Neural crest cell (in vitro differentiated cells): ENCODE measurements at regions not wholly inside any gene's neighbourhood (a gene's known extent, or its start where the extent isn't known, plus 50 kb on each side); places are given as distances from the start of the nearest gene placed in this dataset.
"Not testable (repeated sequence)": the region's sequence is repeated elsewhere in the genome, so short reads cannot be mapped to it uniquely, and the experiment has no call there.

Experiments used
- DNase-seq: peaks from one replicate; pipeline ENCODE4 v3.0.0; 2021; ENCODE audit warnings: low read depth, mixed read lengths, low spot score
- H3K27ac Mint-ChIP-seq: one replicate; pipeline ENCODE4 v1.8.0; 2021; ENCODE audit warnings: mild to moderate bottlenecking, mixed read lengths; ENCODE audit not compliant: unreplicated experiment
- H3K27me3 Mint-ChIP-seq: 2 replicates; pipeline ENCODE4 v1.8.0; 2021; ENCODE audit warnings: low read depth, mild to moderate bottlenecking, mixed read lengths
- H3K36me3 Mint-ChIP-seq: 2 replicates; pipeline ENCODE4 v1.8.0; 2021; ENCODE audit warnings: low read depth, mild to moderate bottlenecking, mixed read lengths
- H3K4me1 Mint-ChIP-seq: 2 replicates; pipeline ENCODE4 v1.8.0; 2021; ENCODE audit warnings: mixed read lengths
- H3K4me3 Mint-ChIP-seq: one replicate; pipeline ENCODE4 v1.8.0; 2021; ENCODE audit warnings: mild to moderate bottlenecking, mixed read lengths
- H3K9me3 Mint-ChIP-seq: 2 replicates; pipeline ENCODE4 v1.8.0; 2021; ENCODE audit warnings: mixed read lengths
- CTCF ChIP-seq: fragments of 200-600 bp; sonication (generic); conservative IDR thresholded peaks from 2 replicates; pipeline ENCODE4 v1.5.0; 2021; ENCODE audit warnings: antibody characterized with exemption, mild to moderate bottlenecking

GRCh38 chr1:243957141-243957540, 93.9 kb upstream of the ZBTB18 start:
- no peaks in the 10 kb centered on the region for H3K9me3 Mint-ChIP-seq

GRCh38 chr1:243956450-243956849, 94.6 kb upstream of the ZBTB18 start:
- no peak for TF ChIP-seq CTCF
- Mint-ChIP-seq H3K27ac (no peak overlapping the region), H3K4me3 (no peak overlapping the region), H3K4me1 (peaks cover 1% of the 10 kb centered on the region), H3K36me3 (no peaks in the 10 kb centered on the region), H3K9me3 (no peaks in the 10 kb centered on the region), H3K27me3 (no peaks in the 10 kb centered on the region)
- no peak for DNase-seq

More at GRCh38 chr1:243957141-243957540, 93.9 kb upstream of the ZBTB18 start:
- H3K27me3 Mint-ChIP-seq = no peaks in the 10 kb centered on the region
- H3K36me3 Mint-ChIP-seq = no peaks in the 10 kb centered on the region
- H3K4me1 Mint-ChIP-seq = peaks cover 8% of the 10 kb centered on the region
- TF ChIP-seq CTCF = no peak
- H3K4me3 Mint-ChIP-seq = no peak overlapping the region
- DNase-seq = no peak
- H3K27ac Mint-ChIP-seq = no peak overlapping the region

GRCh38 chr1:243951207-243951606, 99.9 kb upstream of the ZBTB18 start:
- not testable (repeated sequence) for H3K27ac Mint-ChIP-seq, H3K36me3 Mint-ChIP-seq, H3K4me3 Mint-ChIP-seq, H3K4me1 Mint-ChIP-seq, DNase-seq, H3K27me3 Mint-ChIP-seq, H3K9me3 Mint-ChIP-seq

- no peak for TF ChIP-seq CTCF
- H3K4me3 Mint-ChIP-seq = no peak overlapping the region
Measured at GRCh38 chr1:243950166-243950565, 100.1 kb upstream of the AKT3 start.

GRCh38 chr1:243946946-243947345, 96.9 kb upstream of the AKT3 start:
- no peak for DNase-seq
- peak; percentile 48 for TF ChIP-seq CTCF
- Mint-ChIP-seq H3K4me1 (peaks cover 31% of the 10 kb centered on the region), H3K27me3 (no peaks in the 10 kb centered on the region), H3K4me3 (no peak overlapping the region), H3K9me3 (no peaks in the 10 kb centered on the region), H3K27ac (no peak overlapping the region), H3K36me3 (no peaks in the 10 kb centered on the region)

More at GRCh38 chr1:243950166-243950565, 100.1 kb upstream of the AKT3 start:
- H3K36me3 Mint-ChIP-seq = no peaks in the 10 kb centered on the region
- DNase-seq = no peak
- H3K9me3 Mint-ChIP-seq = no peaks in the 10 kb centered on the region
- H3K27ac Mint-ChIP-seq = no peak overlapping the region
- H3K27me3 Mint-ChIP-seq = no peaks in the 10 kb centered on the region
- H3K4me1 Mint-ChIP-seq = peaks cover 6% of the 10 kb centered on the region

GRCh38 chr1:243946253-243946652, 96.2 kb upstream of the AKT3 start:
- DNase-seq = no peak
- H3K4me3 Mint-ChIP-seq = no peak overlapping the region
- no peaks in the 10 kb centered on the region for H3K36me3 Mint-ChIP-seq
- H3K4me1 Mint-ChIP-seq = peaks cover 33% of the 10 kb centered on the region
- TF ChIP-seq CTCF = no peak
- H3K27me3 Mint-ChIP-seq = no peaks in the 10 kb centered on the region
- no peak overlapping the region for H3K27ac Mint-ChIP-seq
- H3K9me3 Mint-ChIP-seq = no peaks in the 10 kb centered on the region
